ENCODE measurements at regions not wholly inside any gene's neighbourhood (a gene's known extent, or its start where the extent isn't known, plus 50 kb on each side); places are given as distances from the start of the nearest gene placed in this dataset.

GRCh38 chr20:10837901-10838300 lies 164.1 kb upstream of the JAG1 start:
- no peak for TF ChIP-seq YY1 (IDR thresholded peaks at IDR 0.05; ENCODE audit: low read depth)
- TF ChIP-seq CTCF (IDR thresholded peaks at IDR 0.05): no peak
- no peak for TF ChIP-seq CHD2 (IDR thresholded peaks at IDR 0.05; ENCODE audit: low read length, partially characterized antibody)
- TF ChIP-seq NRF1 (IDR thresholded peaks at IDR 0.05; ENCODE audit: low read depth, low read length): no peak
